ENCODE measurements at regions not wholly inside any gene's neighbourhood (a gene's known extent, or its start where the extent isn't known, plus 50 kb on each side); places are given as distances from the start of the nearest gene placed in this dataset.

GRCh38 chr6:93048381-93048780, 371.0 kb downstream of the EPHA7 start:
- TF ChIP-seq, protein P1, sequence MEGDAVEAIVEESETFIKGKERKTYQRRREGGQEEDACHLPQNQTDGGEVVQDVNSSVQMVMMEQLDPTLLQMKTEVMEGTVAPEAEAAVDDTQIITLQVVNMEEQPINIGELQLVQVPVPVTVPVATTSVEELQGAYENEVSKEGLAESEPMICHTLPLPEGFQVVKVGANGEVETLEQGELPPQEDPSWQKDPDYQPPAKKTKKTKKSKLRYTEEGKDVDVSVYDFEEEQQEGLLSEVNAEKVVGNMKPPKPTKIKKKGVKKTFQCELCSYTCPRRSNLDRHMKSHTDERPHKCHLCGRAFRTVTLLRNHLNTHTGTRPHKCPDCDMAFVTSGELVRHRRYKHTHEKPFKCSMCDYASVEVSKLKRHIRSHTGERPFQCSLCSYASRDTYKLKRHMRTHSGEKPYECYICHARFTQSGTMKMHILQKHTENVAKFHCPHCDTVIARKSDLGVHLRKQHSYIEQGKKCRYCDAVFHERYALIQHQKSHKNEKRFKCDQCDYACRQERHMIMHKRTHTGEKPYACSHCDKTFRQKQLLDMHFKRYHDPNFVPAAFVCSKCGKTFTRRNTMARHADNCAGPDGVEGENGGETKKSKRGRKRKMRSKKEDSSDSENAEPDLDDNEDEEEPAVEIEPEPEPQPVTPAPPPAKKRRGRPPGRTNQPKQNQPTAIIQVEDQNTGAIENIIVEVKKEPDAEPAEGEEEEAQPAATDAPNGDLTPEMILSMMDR (IDR thresholded peaks at IDR 0.05; ENCODE audit: low read depth, low read length), result no peak
- TF ChIP-seq EZH2phosphoT487 (IDR thresholded peaks at IDR 0.05; ENCODE audit: low read depth), result no peak

All from OCI-LY3 (cell line).